SHP77 (cell line): ENCODE measurements at regions not wholly inside any gene's neighbourhood (a gene's known extent, or its start where the extent isn't known, plus 50 kb on each side); places are given as distances from the start of the nearest gene placed in this dataset.
"Not testable (repeated sequence)": the region's sequence is repeated elsewhere in the genome, so short reads cannot be mapped to it uniquely, and the experiment has no call there.

ENCODE experiments used
- DNase-seq, 2 experiments: peaks; one replicate each; lab custom pipeline; 2025; lab: John Stamatoyannopoulos, UW

GRCh38 chr13:81275666-81276258 is 934.8 kb upstream of the SPRY2 start:
- no peak for DNase-seq

- DNase-seq, result no peak
Observed at GRCh38 chr13:81247711-81248110, 906.8 kb upstream of the SPRY2 start.

GRCh38 chr13:81246556-81246955 is 905.6 kb upstream of the SPRY2 start:
- DNase-seq, result no peak

- DNase-seq, result no peak
Observed at GRCh38 chr13:81244011-81244410, 903.1 kb upstream of the SPRY2 start.

GRCh38 chr13:81230386-81230785 is 889.5 kb upstream of the SPRY2 start:
- DNase-seq, result no peak

GRCh38 chr13:81226830-81227229 is 885.9 kb upstream of the SPRY2 start:
- not testable (repeated sequence) for DNase-seq

GRCh38 chr13:81224209-81224833 is 883.4 kb upstream of the SPRY2 start:
- no peak for DNase-seq

GRCh38 chr13:81223778-81224177 is 882.9 kb upstream of the SPRY2 start:
- no peak for DNase-seq

GRCh38 chr13:81211713-81212112 is 870.8 kb upstream of the SPRY2 start:
- no peak for DNase-seq

- DNase-seq, result no peak
Observed at GRCh38 chr13:81207636-81208035, 866.7 kb upstream of the SPRY2 start.

- no peak for DNase-seq
Observed at GRCh38 chr13:81207231-81207630, 866.3 kb upstream of the SPRY2 start.

- no peak for DNase-seq
Observed at GRCh38 chr13:81203783-81204182, 862.9 kb upstream of the SPRY2 start.

GRCh38 chr13:81199956-81200355 is 859.0 kb upstream of the SPRY2 start:
- DNase-seq, result no peak

GRCh38 chr13:81197966-81198365 is 857.0 kb upstream of the SPRY2 start:
- DNase-seq, result no peak

GRCh38 chr13:81197483-81197882 is 856.6 kb upstream of the SPRY2 start:
- DNase-seq, result no peak

- no peak for DNase-seq
Observed at GRCh38 chr13:81194362-81194761, 853.4 kb upstream of the SPRY2 start.

- DNase-seq, result no peak
Observed at GRCh38 chr13:81184556-81185265, 843.8 kb upstream of the SPRY2 start.

- no peak for DNase-seq
Observed at GRCh38 chr13:81172603-81173002, 831.7 kb upstream of the SPRY2 start.

- no peak for DNase-seq
Observed at GRCh38 chr13:81171065-81171647, 830.2 kb upstream of the SPRY2 start.

- not testable (repeated sequence) for DNase-seq
Observed at GRCh38 chr13:81163823-81164222, 822.9 kb upstream of the SPRY2 start.

- no peak for DNase-seq
Observed at GRCh38 chr13:81153478-81153877, 812.6 kb upstream of the SPRY2 start.

GRCh38 chr13:81148822-81149221 is 807.9 kb upstream of the SPRY2 start:
- no peak for DNase-seq

- not testable (repeated sequence) for DNase-seq
Observed at GRCh38 chr13:81146576-81146975, 805.6 kb upstream of the SPRY2 start.
